ENCODE measurements at regions not wholly inside any gene's neighbourhood (a gene's known extent, or its start where the extent isn't known, plus 50 kb on each side); places are given as distances from the start of the nearest gene placed in this dataset.

GRCh38 chr10:20976891-20977290 is 79.8 kb upstream of the NEBL start:
- TF ChIP-seq POLR2A (IDR thresholded peaks at IDR 0.05) (no peak), CTCF (IDR thresholded peaks at IDR 0.05) (no peak)

Measured in breast epithelium (tissue), 3 donors.